Spleen (tissue), 11 donors: ENCODE measurements at regions not wholly inside any gene's neighbourhood (a gene's known extent, or its start where the extent isn't known, plus 50 kb on each side); places are given as distances from the start of the nearest gene placed in this dataset.

Experiments
- DNase-seq: peaks from one replicate; pipeline ENCODE4 v3.0.0-alpha.2; 2020
- H3K27ac ChIP-seq, 8 donors: fragments of 200-600 bp; sonication (generic) in 7 of 8; 1 replicate in 4 of 8; 2 replicates in 4 of 8; pipeline versions ENCODE4 v1.5.0 to v1.8.0; 2016 to 2021; ENCODE audit warnings: inconsistent platforms in 4 of 8, mild to moderate bottlenecking in 4 of 8, moderate library complexity in 1 of 8
- H3K27me3 ChIP-seq, 7 donors: fragments of 200-600 bp; sonication (generic) in 6 of 7; replicated peaks in 1 of 7; 1 replicate in 4 of 7; 2 replicates in 3 of 7; pipeline versions ENCODE4 v1.5.0 to v1.8.0; 2016 to 2021; ENCODE audit warnings: inconsistent platforms in 3 of 7, mild to moderate bottlenecking in 1 of 7
- H3K36me3 ChIP-seq, 6 donors: fragments of 200-600 bp; sonication (generic) in 5 of 6; 1 replicate in 4 of 6; 2 replicates in 2 of 6; pipeline versions ENCODE4 v1.5.0 to v1.8.0; 2016 to 2021; ENCODE audit warnings: inconsistent platforms in 2 of 6
- H3K4me1 ChIP-seq, 6 donors: fragments of 200-600 bp; sonication (generic) in 5 of 6; 1 replicate in 3 of 6; 2 replicates in 3 of 6; pipeline versions ENCODE4 v1.5.0 to v1.8.0; 2016 to 2021; ENCODE audit warnings: inconsistent platforms in 3 of 6
- H3K4me3 ChIP-seq, 8 donors: fragments of 200-600 bp; sonication (generic) in 7 of 8; 1 replicate in 4 of 8; 2 replicates in 4 of 8; pipeline versions ENCODE4 v1.5.0 to v1.8.0; 2016 to 2021; ENCODE audit warnings: inconsistent platforms in 4 of 8, mild to moderate bottlenecking in 4 of 8, moderate library complexity in 2 of 8
- H3K9me3 ChIP-seq, 8 donors: fragments of 200-600 bp; sonication (generic) in 7 of 8; 1 replicate in 4 of 8; 2 replicates in 4 of 8; pipeline versions ENCODE4 v1.5.0 to v1.8.0; 2016 to 2021; ENCODE audit warnings: inconsistent platforms in 4 of 8
- POLR2A ChIP-seq, 3 donors: fragments of 450-650 bp; IDR thresholded peaks; one replicate each; pipeline ENCODE4 v1.5.1; 2017; ENCODE audit warnings: antibody characterized with exemption in 3 of 3, mild to moderate bottlenecking in 1 of 3
- POLR2AphosphoS5 ChIP-seq, 3 donors: sonication (generic); formaldehyde crosslinking; IDR thresholded peaks; one replicate each; pipeline ENCODE4 v1.5.1; 2017; ENCODE audit warnings: antibody characterized with exemption in 3 of 3
- WGBS, 5 donors: extraction: QIAGEN DNeasy Blood & Tissue Kit in 3 of 5; methylation state at CpG; one replicate each; pipeline versions ENCODE4 v1.1.5 to v1.1.7; 2013 to 2018; 5-methylcytosine and 5-hydroxymethylcytosine counted together
- intact Hi-C: fragments of 100-400 bp; cut with DNase I; formaldehyde crosslinking; loops from one replicate; pipeline ENCODE4 v1.15.0; 2023; ENCODE audit warnings: low total_unique reads
- TF ChIP-seq, protein P1 (sequence below), 11 experiments: fragments of 200-600 bp in 7 of 11; fragments of 450-650 bp in 4 of 11; sonication (generic) in 4 of 11; IDR thresholded peaks in 8 of 11; conservative IDR thresholded peaks in 3 of 11; 1 replicate in 7 of 11; 2 replicates in 4 of 11; pipeline versions ENCODE4 v1.4.0 to v1.8.0; 2016 to 2021; ENCODE audit warnings: antibody characterized with exemption in 11 of 11, inconsistent platforms in 4 of 11, mild to moderate bottlenecking in 1 of 11
- donor health status: healthy with polysubstance abuse.
- donor health status: DM: no; HTN: no; CAD: no; lungs with moderate emphysema.
- donor health status: DM: no; HTN: no; CAD: no.
- donor health status: Bipolar disorder and iron deficiency.
- donor health status: healthy.
- donor health status: DM: no; HTN: no; CAD: no.
- donor health status: DM: yes; HTN: yes; CAD: no.

- intact Hi-C loops: no loop called here
- H3K9me3 ChIP-seq: no peaks in the 10 kb centered on the region
- H3K4me3 ChIP-seq: no peak overlapping the region
- H3K4me1 ChIP-seq: peaks cover 0 to 30% (median 0%) of the 10 kb centered on the region in 6 donors
- 84 to 95% (median 91%) methylated on average over 5 of the region's 5 CpGs for WGBS, 5 donors
- no peak overlapping the region for H3K27ac ChIP-seq
- DNase-seq: no peak
- H3K27me3 ChIP-seq: peaks cover 0 to 7% (median 0%) of the 10 kb centered on the region in 7 donors
- no peaks in the 10 kb centered on the region for H3K36me3 ChIP-seq
- TF ChIP-seq POLR2AphosphoS5 (IDR thresholded peaks at IDR 0.05) (no peak), POLR2A (IDR thresholded peaks at IDR 0.05) (no peak)
- TF ChIP-seq, protein P1, sequence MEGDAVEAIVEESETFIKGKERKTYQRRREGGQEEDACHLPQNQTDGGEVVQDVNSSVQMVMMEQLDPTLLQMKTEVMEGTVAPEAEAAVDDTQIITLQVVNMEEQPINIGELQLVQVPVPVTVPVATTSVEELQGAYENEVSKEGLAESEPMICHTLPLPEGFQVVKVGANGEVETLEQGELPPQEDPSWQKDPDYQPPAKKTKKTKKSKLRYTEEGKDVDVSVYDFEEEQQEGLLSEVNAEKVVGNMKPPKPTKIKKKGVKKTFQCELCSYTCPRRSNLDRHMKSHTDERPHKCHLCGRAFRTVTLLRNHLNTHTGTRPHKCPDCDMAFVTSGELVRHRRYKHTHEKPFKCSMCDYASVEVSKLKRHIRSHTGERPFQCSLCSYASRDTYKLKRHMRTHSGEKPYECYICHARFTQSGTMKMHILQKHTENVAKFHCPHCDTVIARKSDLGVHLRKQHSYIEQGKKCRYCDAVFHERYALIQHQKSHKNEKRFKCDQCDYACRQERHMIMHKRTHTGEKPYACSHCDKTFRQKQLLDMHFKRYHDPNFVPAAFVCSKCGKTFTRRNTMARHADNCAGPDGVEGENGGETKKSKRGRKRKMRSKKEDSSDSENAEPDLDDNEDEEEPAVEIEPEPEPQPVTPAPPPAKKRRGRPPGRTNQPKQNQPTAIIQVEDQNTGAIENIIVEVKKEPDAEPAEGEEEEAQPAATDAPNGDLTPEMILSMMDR (IDR thresholded peaks at IDR 0.05 in 8 of 11, conservative IDR thresholded peaks at IDR 0.05 in 3 of 11): no peak
These were observed 412.8 kb upstream of the ZMIZ1 start for GRCh38 chr10:78655979-78656378.

DNA sequence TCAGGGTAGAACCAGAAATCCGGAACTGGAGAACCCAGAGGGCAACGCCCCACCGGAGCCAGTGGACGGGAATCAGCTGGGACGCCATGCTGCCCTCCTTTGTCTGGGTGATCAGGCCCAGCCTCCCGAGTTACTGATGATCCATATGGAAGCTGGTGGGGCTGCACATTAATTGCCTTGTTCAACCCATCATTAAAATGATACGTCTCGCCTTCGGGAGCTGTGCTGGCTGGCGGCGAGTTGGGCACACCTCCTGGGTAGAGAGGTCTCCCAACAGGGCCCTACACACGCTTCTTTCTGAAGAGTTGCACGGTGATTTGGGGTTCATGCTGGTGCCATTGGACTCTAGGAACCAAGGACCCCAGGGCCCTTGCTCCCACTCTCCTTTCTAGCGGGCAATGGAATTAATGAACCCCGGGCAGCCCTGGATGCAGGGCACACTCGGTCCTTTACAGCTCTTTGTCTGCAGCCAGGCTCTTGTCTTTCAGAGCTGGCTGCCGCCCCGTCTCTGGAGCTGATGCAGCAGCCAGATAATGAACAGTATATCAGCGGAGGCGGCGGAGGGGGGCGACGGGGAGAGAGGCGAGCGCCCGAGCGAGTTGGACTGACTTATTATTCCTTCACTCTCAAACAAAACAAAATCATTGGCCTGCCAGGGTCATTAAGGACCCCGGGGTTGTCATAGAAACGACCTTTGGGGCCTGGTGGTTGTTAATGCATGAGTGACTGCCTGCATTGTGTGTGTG lies 412.2 kb upstream of the ZMIZ1 start:
- TF ChIP-seq POLR2AphosphoS5 (IDR thresholded peaks at IDR 0.05) (no peak), POLR2A (IDR thresholded peaks at IDR 0.05) (no peak)
- TF ChIP-seq, protein P1 (IDR thresholded peaks at IDR 0.05 in 8 of 11, conservative IDR thresholded peaks at IDR 0.05 in 3 of 11): no peak
- DNase-seq: no peak
- intact Hi-C loops: no loop called here
- H3K4me3 ChIP-seq: no peak overlapping the region
- no peaks in the 10 kb centered on the region for H3K9me3 ChIP-seq
- WGBS, 5 donors: 78 to 84% (median 82%) methylated on average over 26 to 29 of the region's 29 CpGs
- H3K27ac ChIP-seq: peak overlapping the region in 2 of 8 donors; percentile 10 to 69
- peaks cover 0 to 7% (median 0%) of the 10 kb centered on the region in 7 donors for H3K27me3 ChIP-seq
- no peaks in the 10 kb centered on the region for H3K36me3 ChIP-seq
- H3K4me1 ChIP-seq: peaks cover 0 to 30% (median 0%) of the 10 kb centered on the region in 6 donors

GRCh38 chr10:78657163-78657861 lies 411.5 kb upstream of the ZMIZ1 start:
- Histone ChIP-seq H3K4me3 (no peak overlapping the region), H3K27ac (peak overlapping the region in 2 of 8 donors; percentile 10 to 69), H3K36me3 (no peaks in the 10 kb centered on the region), H3K9me3 (no peaks in the 10 kb centered on the region), H3K27me3 (peaks cover 0 to 7% (median 0%) of the 10 kb centered on the region in 7 donors), H3K4me1 (peaks cover 0 to 30% (median 0%) of the 10 kb centered on the region in 6 donors)
- intact Hi-C loops: no loop called here
- peak; percentile 85 for DNase-seq
- TF ChIP-seq POLR2A (IDR thresholded peaks at IDR 0.05) (no peak), POLR2AphosphoS5 (IDR thresholded peaks at IDR 0.05) (no peak)
- TF ChIP-seq, protein P1 (IDR thresholded peaks at IDR 0.05 in 8 of 11, conservative IDR thresholded peaks at IDR 0.05 in 3 of 11): peak; percentile 10 to 73 (median 54)
- WGBS, 5 donors: 61 to 71% (median 65%) methylated on average over 12 to 13 of the region's 13 CpGs

DNA sequence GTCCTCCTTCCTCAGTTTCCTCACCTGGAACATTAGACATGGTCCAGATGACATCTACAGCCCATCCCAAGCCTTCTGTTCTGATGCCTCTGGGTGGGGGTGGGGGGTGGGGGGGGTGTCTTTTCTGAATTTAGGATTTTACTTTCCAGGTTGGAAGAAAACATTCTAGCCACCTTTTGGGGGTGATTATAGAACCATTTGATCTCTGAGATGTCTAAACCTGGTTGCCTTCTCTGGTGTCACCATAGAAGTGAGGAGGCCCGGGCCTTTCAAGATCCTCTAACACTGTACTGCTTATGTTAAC lies 411.0 kb upstream of the ZMIZ1 start:
- TF ChIP-seq POLR2AphosphoS5 (IDR thresholded peaks at IDR 0.05) (no peak), POLR2A (IDR thresholded peaks at IDR 0.05) (no peak)
- TF ChIP-seq, protein P1 (IDR thresholded peaks at IDR 0.05 in 8 of 11, conservative IDR thresholded peaks at IDR 0.05 in 3 of 11): no peak
- Histone ChIP-seq H3K36me3 (no peaks in the 10 kb centered on the region), H3K4me3 (no peak overlapping the region), H3K27ac (peak overlapping the region in 1 of 8 donors; percentile 69), H3K27me3 (peaks cover 0 to 7% (median 0%) of the 10 kb centered on the region in 7 donors), H3K9me3 (no peaks in the 10 kb centered on the region), H3K4me1 (peaks cover 0 to 30% (median 0%) of the 10 kb centered on the region in 6 donors)
- no peak for DNase-seq
- 80 to 94% (median 90%) methylated on average over 1 of the region's 1 CpG for WGBS, 5 donors
- intact Hi-C loops: no loop called here
